ENCODE measurements at regions not wholly inside any gene's neighbourhood (a gene's known extent, or its start where the extent isn't known, plus 50 kb on each side); places are given as distances from the start of the nearest gene placed in this dataset.
"Not testable (repeated sequence)": the region's sequence is repeated elsewhere in the genome, so short reads cannot be mapped to it uniquely, and the experiment has no call there.

DNA sequence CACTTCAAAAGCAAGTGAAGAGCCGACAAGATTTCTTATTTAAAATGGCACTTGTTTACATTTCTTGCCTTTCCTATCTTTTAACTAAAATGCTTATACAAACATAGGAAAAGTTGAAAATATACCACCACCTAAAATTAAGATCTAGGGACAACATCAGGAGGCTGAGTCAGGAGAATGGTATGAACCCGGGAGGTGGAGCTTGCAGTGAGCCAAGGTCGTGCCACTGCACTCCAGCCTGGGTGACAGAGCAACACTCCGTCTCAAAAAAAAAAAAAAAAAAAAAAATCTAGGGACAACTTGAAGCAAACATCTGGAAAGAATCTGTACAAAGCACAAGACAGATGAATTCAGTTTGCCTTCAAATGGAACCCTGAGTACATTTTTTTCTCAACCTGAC lies 1455.3 kb downstream of the KHDRBS2 start:
- TF ChIP-seq, protein P1, sequence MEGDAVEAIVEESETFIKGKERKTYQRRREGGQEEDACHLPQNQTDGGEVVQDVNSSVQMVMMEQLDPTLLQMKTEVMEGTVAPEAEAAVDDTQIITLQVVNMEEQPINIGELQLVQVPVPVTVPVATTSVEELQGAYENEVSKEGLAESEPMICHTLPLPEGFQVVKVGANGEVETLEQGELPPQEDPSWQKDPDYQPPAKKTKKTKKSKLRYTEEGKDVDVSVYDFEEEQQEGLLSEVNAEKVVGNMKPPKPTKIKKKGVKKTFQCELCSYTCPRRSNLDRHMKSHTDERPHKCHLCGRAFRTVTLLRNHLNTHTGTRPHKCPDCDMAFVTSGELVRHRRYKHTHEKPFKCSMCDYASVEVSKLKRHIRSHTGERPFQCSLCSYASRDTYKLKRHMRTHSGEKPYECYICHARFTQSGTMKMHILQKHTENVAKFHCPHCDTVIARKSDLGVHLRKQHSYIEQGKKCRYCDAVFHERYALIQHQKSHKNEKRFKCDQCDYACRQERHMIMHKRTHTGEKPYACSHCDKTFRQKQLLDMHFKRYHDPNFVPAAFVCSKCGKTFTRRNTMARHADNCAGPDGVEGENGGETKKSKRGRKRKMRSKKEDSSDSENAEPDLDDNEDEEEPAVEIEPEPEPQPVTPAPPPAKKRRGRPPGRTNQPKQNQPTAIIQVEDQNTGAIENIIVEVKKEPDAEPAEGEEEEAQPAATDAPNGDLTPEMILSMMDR (IDR thresholded peaks at IDR 0.05; ENCODE audit: low read length), result not testable (repeated sequence)
- TF ChIP-seq EZH2 (optimal IDR thresholded peaks at IDR 0.05; ENCODE audit: low read depth, low read length), result not testable (repeated sequence)
